IgD-negative memory B cell (primary cell): ENCODE measurements at regions not wholly inside any gene's neighbourhood (a gene's known extent, or its start where the extent isn't known, plus 50 kb on each side); places are given as distances from the start of the nearest gene placed in this dataset.
A peak's percentile ranks its signal among the peaks of the same experiment; 100 is the strongest.
"Not testable (repeated sequence)": the region's sequence is repeated elsewhere in the genome, so short reads cannot be mapped to it uniquely, and the experiment has no call there.

ENCODE experiments used
- H3K27ac Mint-ChIP-seq, 3 donors: one replicate each; pipeline ENCODE4 v1.8.0; 2020 to 2022; ENCODE audit warnings: mild to moderate bottlenecking in 3 of 3, mixed read lengths in 3 of 3, moderate library complexity in 1 of 3
- H3K27me3 Mint-ChIP-seq: one replicate; pipeline ENCODE4 v1.8.0; 2021; ENCODE audit warnings: mixed read lengths
- H3K36me3 Mint-ChIP-seq: one replicate; pipeline ENCODE4 v1.8.0; 2020; ENCODE audit warnings: mild to moderate bottlenecking, mixed read lengths
- H3K4me1 Mint-ChIP-seq, 3 donors: one replicate each; pipeline ENCODE4 v1.8.0; 2020 to 2022; ENCODE audit warnings: mixed read lengths in 3 of 3, mild to moderate bottlenecking in 1 of 3
- H3K4me3 Mint-ChIP-seq, 4 donors: one replicate each; pipeline ENCODE4 v1.8.0; 2020 to 2022; ENCODE audit warnings: mild to moderate bottlenecking in 4 of 4, mixed read lengths in 4 of 4, moderate library complexity in 3 of 4
- H3K9me3 Mint-ChIP-seq, 3 donors: one replicate each; pipeline ENCODE4 v1.8.0; 2020 to 2021; ENCODE audit warnings: mixed read lengths in 3 of 3, mild to moderate bottlenecking in 1 of 3

DNA sequence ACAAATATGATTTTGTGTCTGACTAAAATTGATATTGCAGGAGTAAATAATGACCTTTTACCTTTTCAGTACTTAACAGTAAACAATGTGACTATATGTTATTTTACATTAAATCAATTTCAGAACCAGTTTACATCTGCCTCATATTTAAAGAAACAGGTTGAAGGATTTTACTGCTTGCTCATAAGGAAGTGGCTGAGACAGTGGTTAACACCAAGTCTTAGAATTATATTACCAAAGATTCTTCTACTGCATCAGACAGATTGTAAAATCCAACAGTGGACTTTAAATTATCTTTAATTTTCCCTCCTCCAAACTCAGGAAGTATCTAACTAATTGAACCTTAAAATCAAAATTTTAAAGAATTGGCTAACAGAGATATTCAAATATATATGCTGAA is 1929.9 kb downstream of the PCDH9 start:
- H3K4me3 Mint-ChIP-seq, result no peak overlapping the region
- H3K36me3 Mint-ChIP-seq, result no peaks in the 10 kb centered on the region
- H3K27ac Mint-ChIP-seq, result no peak overlapping the region

DNA sequence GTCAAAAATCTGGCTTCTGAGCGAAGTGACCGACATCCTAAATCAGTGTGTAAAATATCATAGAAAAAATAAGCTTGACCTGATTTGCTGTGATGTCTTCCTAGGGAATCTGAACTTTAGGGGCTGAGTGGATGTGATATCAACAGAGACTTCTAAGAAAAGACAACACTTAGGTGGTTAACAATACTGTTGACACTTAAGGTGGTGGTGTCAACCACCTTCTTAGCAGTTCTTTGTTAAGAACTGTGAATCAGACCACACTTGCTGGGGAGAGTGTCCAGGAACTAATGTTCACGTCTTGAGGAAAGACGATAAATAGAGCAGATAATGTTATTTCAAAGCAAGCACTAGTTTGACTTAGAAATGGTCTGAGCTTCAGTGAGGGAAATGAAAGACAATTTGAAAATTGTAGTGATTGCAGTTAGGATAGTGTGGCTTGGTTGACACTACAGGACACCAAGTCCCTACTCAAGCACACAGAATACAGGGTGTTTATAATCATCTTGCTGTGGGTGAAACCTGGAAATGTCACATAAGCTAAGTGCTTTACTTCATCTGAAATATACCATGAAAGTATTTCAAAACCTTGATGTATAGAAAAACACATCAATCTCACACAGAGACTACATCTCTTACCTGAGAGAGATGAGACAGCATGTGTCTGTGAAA is 1936.5 kb downstream of the PCDH9 start:
- H3K27ac Mint-ChIP-seq, result peak overlapping the region in 1 of 3 donors; percentile 73
- H3K36me3 Mint-ChIP-seq, result no peaks in the 10 kb centered on the region
- peaks cover 0 to 6% (median 0%) of the 10 kb centered on the region in 3 donors for H3K9me3 Mint-ChIP-seq
- no peaks in the 10 kb centered on the region for H3K4me1 Mint-ChIP-seq
- H3K27me3 Mint-ChIP-seq, result no peaks in the 10 kb centered on the region
- H3K4me3 Mint-ChIP-seq, result no peak overlapping the region

More for the DNA sequence above, 1929.9 kb downstream of the PCDH9 start:
- Mint-ChIP-seq H3K27me3 (no peaks in the 10 kb centered on the region), H3K4me1 (no peaks in the 10 kb centered on the region), H3K9me3 (peaks cover 0 to 4% (median 0%) of the 10 kb centered on the region in 3 donors)

DNA sequence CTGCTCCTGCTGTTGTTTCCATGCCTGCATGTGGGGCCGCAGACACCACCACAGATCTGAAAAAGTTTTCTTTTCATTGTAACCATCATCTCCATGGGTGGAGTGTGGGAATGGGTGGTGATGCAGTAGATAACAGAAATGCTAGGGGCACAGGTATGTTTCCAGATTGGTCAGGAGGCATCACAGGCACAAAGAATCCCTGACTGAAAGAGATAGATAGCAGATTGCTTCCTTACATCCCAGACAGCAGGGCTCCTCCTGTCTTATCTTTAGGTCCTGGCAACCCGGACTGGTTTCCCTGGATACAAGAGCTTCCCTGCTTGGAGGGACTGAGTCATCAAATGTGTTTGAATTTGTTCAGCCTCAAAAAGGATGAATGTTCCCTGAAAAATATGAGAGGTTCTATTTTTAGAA is 1937.6 kb downstream of the PCDH9 start:
- Mint-ChIP-seq H3K4me3 (no peak overlapping the region), H3K27me3 (no peaks in the 10 kb centered on the region), H3K27ac (peak overlapping the region in 1 of 3 donors; percentile 50), H3K4me1 (no peaks in the 10 kb centered on the region), H3K9me3 (peaks cover 0 to 5% (median 0%) of the 10 kb centered on the region in 3 donors), H3K36me3 (no peaks in the 10 kb centered on the region)

DNA sequence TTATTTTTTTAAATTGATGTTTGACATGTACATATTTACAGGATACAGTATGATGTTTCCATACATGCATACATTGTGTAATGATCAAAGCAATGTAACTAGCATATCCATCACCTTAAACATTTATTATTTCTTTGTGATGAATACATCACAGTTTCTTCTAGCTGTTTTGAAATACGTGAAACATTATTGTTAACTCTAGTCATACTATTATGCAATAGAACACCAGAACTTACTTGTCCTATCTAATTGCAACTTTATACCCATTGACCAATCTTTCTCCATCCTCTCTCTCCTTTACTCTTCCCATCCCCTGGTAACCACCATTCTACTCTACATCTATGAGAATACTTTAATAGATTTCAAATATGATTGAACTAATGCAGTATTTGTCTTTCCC is 1942.7 kb downstream of the PCDH9 start:
- Mint-ChIP-seq H3K4me1 (no peaks in the 10 kb centered on the region), H3K4me3 (no peak overlapping the region), H3K27ac (no peak overlapping the region), H3K36me3 (no peaks in the 10 kb centered on the region), H3K9me3 (peaks cover 0 to 13% (median 2%) of the 10 kb centered on the region in 3 donors), H3K27me3 (no peaks in the 10 kb centered on the region)

DNA sequence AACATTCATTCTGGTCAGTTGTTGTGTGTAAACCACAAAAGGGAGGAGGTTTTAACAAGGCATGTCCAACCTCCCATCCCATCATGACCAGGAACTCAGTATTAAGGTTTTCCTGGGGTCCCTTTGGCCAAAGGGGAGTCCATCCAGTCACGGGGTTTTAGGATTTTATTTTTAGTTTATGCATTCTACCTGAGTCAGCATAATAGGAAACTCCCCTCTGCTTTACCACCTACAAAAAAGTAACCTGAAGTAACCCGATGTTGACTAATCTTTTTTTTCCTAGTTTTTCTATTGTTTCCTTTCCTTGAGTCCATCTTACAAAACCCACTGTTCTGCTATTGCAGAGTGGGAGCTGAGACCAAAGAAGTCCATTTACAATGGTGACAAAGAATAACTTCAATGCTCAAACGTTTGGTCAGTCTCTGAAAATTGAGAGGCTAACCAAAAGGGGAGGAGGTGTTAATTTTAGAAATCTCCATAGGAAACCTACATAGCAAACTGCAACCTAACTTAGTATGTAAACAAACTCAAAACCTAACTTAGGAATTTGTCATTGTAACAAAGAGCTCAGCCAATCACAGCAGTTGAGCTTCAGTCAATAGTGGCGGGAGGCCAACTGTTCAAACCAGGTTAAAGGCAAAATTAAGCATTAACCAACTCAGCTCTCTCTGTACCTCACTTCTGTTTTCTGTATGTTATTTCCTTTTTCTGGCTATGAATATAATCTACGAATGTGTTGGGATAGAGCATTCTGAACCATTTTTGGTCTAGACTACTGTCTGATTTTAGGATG is 1954.1 kb downstream of the PCDH9 start:
- peaks cover 4 to 22% (median 8%) of the 10 kb centered on the region in 3 donors for H3K9me3 Mint-ChIP-seq
- no peak overlapping the region for H3K27ac Mint-ChIP-seq
- H3K27me3 Mint-ChIP-seq, result no peaks in the 10 kb centered on the region
- no peaks in the 10 kb centered on the region for H3K4me1 Mint-ChIP-seq
- H3K4me3 Mint-ChIP-seq, result no peak overlapping the region
- H3K36me3 Mint-ChIP-seq, result no peaks in the 10 kb centered on the region

DNA sequence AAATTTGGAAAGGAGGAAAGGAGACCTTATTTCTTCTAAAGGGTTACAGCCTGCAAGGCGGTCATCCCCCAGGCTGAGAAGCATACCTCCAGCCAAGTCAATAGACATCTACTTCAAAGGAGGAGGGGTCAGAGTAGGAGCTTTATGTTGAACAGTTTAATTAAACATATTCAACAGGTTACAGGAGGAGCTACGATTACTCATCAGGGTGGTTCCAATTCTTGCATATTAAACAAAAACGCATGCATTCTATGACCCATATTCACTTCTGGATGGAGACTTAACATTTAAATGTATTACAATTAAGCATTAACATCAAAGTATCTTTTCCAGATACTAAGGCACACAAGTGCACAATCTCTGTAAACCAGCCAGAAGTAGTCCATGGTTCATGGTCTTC is 1955.0 kb downstream of the PCDH9 start:
- Mint-ChIP-seq H3K27me3 (no peaks in the 10 kb centered on the region), H3K36me3 (no peaks in the 10 kb centered on the region), H3K27ac (no peak overlapping the region), H3K9me3 (peaks cover 4 to 23% (median 8%) of the 10 kb centered on the region in 3 donors), H3K4me3 (no peak overlapping the region), H3K4me1 (no peaks in the 10 kb centered on the region)

DNA sequence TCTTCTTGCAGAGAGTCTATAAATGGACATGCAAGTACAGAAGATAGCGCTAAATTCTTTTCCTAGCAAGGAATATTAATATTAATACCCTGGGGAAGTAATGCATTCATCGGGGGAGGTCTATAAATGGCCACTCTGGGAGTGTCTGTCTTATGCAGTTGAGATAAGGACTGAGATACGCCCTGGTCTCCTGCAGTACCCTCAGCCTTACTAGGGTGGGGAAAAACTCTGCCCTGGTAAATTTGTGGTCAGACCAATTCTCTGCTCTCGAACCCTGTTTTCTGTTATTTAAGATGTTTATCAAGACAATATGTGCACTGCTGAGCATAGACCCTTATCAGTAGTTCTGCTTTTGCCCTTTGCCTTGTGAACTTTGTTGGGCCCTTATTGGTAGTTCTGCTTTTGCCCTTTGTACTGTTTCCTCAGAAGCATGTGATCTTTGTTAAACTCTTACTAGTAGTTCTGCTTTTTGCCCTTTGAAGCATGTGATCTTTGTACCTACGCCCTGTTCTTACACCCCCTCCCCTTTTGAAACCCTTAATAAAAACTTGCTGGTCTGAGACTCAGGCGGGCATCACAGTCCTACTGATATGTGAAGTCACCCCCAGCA is 1956.2 kb downstream of the PCDH9 start:
- H3K4me1 Mint-ChIP-seq, H3K4me3 Mint-ChIP-seq, H3K27ac Mint-ChIP-seq, H3K27me3 Mint-ChIP-seq, H3K36me3 Mint-ChIP-seq: not testable (repeated sequence)
- H3K9me3 Mint-ChIP-seq, result peaks cover 4 to 23% (median 8%) of the 10 kb centered on the region in 3 donors

DNA sequence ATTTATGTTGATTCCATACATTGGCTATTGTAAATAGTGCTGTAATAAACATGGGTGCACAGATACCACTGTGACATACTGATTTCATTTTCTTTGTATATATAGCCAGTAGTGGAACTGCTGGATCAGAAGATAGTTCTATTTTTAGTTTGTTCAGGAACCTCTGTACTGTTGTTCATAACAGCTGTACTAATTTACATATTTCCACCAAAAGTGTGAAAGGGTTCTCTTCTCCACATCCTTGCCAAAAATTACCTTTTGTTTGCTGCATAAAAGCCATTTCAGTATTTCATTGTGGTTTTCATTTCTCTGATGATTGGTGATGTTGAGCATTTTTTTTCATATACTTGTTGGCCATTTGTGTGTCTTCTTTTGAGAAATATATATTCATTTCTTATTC is 1962.1 kb downstream of the PCDH9 start:
- Mint-ChIP-seq H3K27ac (no peak overlapping the region), H3K27me3 (no peaks in the 10 kb centered on the region), H3K36me3 (no peaks in the 10 kb centered on the region), H3K9me3 (peaks cover 3 to 7% (median 5%) of the 10 kb centered on the region in 3 donors), H3K4me1 (no peaks in the 10 kb centered on the region), H3K4me3 (no peak overlapping the region)

DNA sequence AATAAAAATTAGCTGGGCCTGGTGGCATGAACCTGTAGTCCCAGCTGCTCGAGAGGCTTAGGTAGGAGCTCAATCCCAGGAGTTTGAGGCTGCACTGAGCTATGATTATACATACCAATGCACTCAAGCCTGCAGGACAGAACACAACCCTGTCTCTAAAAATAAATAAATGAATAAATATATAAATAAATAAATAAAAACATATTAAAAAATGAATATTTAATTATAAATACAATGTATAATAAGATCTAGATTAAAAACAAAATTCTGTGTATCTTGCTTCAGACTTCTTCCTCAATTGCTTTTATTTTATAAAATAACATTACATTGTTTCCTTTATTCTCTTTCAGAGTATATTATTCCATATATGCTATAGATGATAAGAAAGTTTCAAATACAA is 1964.1 kb downstream of the PCDH9 start:
- Mint-ChIP-seq H3K36me3 (no peaks in the 10 kb centered on the region), H3K4me1 (no peaks in the 10 kb centered on the region), H3K4me3 (no peak overlapping the region), H3K9me3 (peaks cover under 1 to 7% (median 1%) of the 10 kb centered on the region in 3 donors), H3K27me3 (no peaks in the 10 kb centered on the region), H3K27ac (no peak overlapping the region)

DNA sequence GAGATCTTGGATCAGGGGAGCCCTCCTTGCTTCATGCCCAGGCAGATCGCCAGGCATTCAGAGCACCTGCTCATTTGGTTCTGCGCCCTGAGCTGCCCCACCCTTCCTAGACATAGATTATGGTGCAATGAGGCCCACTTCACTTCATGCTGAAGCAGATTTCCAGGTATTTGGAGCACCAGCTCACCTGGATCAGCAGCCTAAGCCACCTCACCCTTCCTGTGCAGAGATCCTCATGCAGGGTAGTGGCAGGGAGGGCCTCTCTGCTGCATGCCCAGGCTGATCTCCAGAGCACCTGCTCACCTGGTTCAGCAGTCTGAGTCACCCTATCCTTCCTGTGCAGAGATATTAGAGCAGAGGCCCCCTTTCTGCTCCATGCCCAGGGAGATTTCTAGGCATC is 1966.1 kb downstream of the PCDH9 start:
- Mint-ChIP-seq H3K36me3 (no peaks in the 10 kb centered on the region), H3K9me3 (peaks cover 0 to 7% (median 1%) of the 10 kb centered on the region in 3 donors), H3K27me3 (no peaks in the 10 kb centered on the region), H3K4me3 (no peak overlapping the region), H3K27ac (no peak overlapping the region), H3K4me1 (no peaks in the 10 kb centered on the region)

DNA sequence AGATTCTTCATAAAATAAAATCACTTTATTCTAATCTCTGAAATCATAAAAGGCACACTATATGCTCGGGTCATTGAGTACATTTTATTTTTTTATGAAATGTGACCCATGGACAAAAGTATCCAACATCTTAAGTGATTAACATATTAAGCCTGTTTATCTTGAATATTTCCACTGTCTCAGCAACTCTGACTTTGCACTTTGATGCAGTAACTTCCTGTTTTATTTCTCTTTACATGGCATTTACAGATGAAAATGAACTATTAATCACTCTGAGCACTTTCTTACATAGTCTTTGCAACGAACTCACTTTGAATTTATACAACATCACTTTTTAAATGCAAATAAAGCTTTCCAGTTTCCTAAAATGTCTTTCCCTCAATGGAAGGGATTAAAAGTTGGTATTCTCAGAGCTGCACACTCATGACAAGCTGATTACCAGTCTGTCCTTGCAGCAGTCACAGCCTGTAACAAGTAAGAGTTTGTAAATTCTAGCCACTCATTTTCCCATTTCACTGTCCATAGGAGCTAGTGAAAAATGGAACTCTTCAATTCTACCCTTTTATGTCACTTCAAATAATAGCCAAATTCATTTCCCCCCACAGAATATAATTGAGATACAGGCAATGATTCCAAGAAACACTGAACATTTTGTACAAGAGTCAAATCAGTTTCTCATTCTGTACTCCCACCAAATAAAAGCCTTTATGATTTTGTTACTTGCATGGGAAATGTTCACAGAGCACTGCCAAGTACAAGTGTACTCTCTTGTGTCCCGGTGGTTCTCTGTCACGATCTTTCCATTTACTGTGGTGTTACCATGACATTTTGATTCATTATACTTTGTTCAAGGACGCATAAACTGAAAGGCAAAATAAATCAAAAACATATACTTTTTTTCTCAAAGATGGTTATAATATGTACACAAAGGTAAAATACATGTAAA is 1968.9 kb downstream of the PCDH9 start:
- Mint-ChIP-seq H3K27ac (peak overlapping the region in 1 of 3 donors; percentile 22), H3K36me3 (no peaks in the 10 kb centered on the region), H3K4me3 (no peak overlapping the region), H3K27me3 (no peaks in the 10 kb centered on the region), H3K4me1 (no peaks in the 10 kb centered on the region), H3K9me3 (peaks cover 0 to 9% (median 1%) of the 10 kb centered on the region in 3 donors)

DNA sequence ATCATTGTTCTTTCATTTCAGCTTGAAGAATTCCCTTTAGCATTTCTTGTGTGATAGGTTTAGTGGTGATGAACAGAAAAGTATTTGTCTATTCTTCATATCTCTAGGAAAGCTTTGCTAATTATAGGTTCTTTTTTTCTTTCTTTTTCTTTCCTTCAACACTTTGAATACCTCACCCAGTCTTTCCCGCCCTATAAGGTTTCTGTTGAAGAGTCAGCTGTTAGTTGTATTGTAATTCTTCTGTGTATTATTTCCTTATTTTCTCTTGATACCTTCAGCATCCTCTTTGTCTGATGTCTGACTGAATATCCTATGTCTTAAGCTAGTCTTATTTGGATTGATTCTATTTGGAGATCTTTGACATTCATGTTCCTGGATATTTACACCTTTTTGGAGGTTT is 1989.4 kb downstream of the PCDH9 start:
- Mint-ChIP-seq H3K36me3 (peaks cover 1% of the 10 kb centered on the region), H3K4me3 (no peak overlapping the region), H3K4me1 (peaks cover 0 to 2% (median 0%) of the 10 kb centered on the region in 3 donors), H3K9me3 (peaks cover 0 to 11% (median 3%) of the 10 kb centered on the region in 3 donors), H3K27ac (no peak overlapping the region), H3K27me3 (no peaks in the 10 kb centered on the region)

DNA sequence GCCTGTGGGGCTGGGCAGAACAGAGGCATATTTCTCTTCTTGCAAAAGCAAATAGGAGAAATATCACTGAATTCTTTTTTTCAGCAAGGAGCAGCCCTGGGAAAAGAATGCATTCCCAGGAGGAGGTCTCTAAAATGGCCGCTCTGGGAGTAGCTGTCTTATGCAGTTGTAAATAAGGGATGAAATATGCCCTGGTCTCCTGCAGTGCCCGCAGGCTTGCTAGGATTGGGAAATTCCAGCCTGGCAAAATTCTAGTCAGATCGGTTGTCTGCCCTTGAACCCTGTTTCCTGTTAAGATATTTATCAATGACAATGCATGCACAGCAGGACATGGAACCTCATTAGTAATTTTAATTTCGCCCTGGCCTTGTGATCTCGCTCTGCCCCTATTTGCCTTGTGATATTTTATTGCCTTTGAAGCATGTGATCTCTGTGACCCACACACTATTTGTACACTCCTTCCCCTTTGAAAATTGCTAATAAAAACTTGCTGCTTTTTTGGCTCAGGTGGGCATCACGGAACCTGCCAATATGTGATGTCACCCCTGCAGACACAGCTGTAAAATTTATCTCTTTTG is 1993.2 kb downstream of the PCDH9 start:
- Mint-ChIP-seq H3K9me3 (peaks cover 2 to 13% (median 4%) of the 10 kb centered on the region in 3 donors), H3K27me3 (no peaks in the 10 kb centered on the region), H3K4me3 (peak overlapping the region in 1 of 4 donors; percentile 42), H3K27ac (no peak overlapping the region), H3K4me1 (peaks cover 0 to 3% (median 0%) of the 10 kb centered on the region in 3 donors), H3K36me3 (peaks cover 3% of the 10 kb centered on the region)

DNA sequence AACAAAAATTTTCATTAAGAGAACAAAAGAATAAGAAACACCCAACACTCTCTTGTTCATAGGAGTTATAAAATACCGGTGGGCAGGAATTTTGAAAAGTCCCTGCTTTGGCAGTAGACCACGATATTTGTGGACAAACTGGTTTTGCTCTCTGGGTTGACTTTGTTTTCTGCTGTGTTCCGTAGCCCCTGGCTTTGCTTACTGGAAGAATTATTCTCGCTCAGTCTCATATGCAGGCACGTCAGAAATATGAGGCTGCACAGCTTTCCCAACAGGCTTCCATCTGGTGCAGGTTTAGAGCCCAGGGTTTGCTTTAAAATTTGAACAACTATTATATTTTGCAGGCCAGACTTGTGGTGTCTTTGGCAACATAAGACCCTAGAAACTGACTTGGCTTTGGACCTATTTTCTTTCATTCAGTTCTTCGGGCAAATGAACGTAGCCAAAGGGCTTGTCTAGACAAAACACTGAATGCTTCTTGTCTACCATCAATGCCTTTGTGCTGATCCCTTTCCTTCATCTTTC is 2012.6 kb downstream of the PCDH9 start:
- Mint-ChIP-seq H3K4me1 (no peaks in the 10 kb centered on the region), H3K27me3 (no peaks in the 10 kb centered on the region), H3K9me3 (peaks cover 0 to 5% (median 4%) of the 10 kb centered on the region in 3 donors), H3K36me3 (no peaks in the 10 kb centered on the region), H3K27ac (no peak overlapping the region), H3K4me3 (no peak overlapping the region)
